ENCODE measurements at regions not wholly inside any gene's neighbourhood (a gene's known extent, or its start where the extent isn't known, plus 50 kb on each side); places are given as distances from the start of the nearest gene placed in this dataset.

GRCh38 chr14:29222671-29223268 is 456.2 kb downstream of the FOXG1 start:
- H3K4me3 Mint-ChIP-seq = no peak overlapping the region
- H3K36me3 Mint-ChIP-seq (ENCODE audit: low read depth) = peaks cover 2% of the 10 kb centered on the region
- DNase-seq (ENCODE audit: low read depth, low spot score) = no peak
- H3K27me3 Mint-ChIP-seq (ENCODE audit: low read depth) = peaks cover 44% of the 10 kb centered on the region
- H3K4me1 Mint-ChIP-seq = no peaks in the 10 kb centered on the region
- H3K27ac Mint-ChIP-seq (ENCODE audit: unreplicated experiment) = no peak overlapping the region
- no peaks in the 10 kb centered on the region for H3K9me3 Mint-ChIP-seq
- peak; percentile 61 for TF ChIP-seq CTCF (conservative IDR thresholded peaks at IDR 0.05)

- Mint-ChIP-seq H3K27ac (ENCODE audit: unreplicated experiment) (no peak overlapping the region), H3K4me1 (no peaks in the 10 kb centered on the region), H3K27me3 (ENCODE audit: low read depth) (peaks cover 45% of the 10 kb centered on the region)
These were observed 457.4 kb downstream of the FOXG1 start for GRCh38 chr14:29223947-29224346.

GRCh38 chr14:29227631-29228030 is 461.0 kb downstream of the FOXG1 start:
- no peak for DNase-seq (ENCODE audit: low read depth, low spot score)
- peaks cover 23% of the 10 kb centered on the region for H3K27me3 Mint-ChIP-seq (ENCODE audit: low read depth)
- no peak for TF ChIP-seq CTCF (conservative IDR thresholded peaks at IDR 0.05)
- no peaks in the 10 kb centered on the region for H3K4me1 Mint-ChIP-seq
- peaks cover 2% of the 10 kb centered on the region for H3K9me3 Mint-ChIP-seq
- H3K4me3 Mint-ChIP-seq = no peak overlapping the region
- H3K36me3 Mint-ChIP-seq (ENCODE audit: low read depth) = no peaks in the 10 kb centered on the region
- H3K27ac Mint-ChIP-seq (ENCODE audit: unreplicated experiment) = no peak overlapping the region

More at GRCh38 chr14:29223947-29224346, 457.4 kb downstream of the FOXG1 start:
- no peak for DNase-seq (ENCODE audit: low read depth, low spot score)
- Mint-ChIP-seq H3K9me3 (no peaks in the 10 kb centered on the region), H3K4me3 (no peak overlapping the region), H3K36me3 (ENCODE audit: low read depth) (peaks cover 2% of the 10 kb centered on the region)
- TF ChIP-seq CTCF (conservative IDR thresholded peaks at IDR 0.05) = no peak

GRCh38 chr14:29232153-29232552 is 465.6 kb downstream of the FOXG1 start:
- Mint-ChIP-seq H3K36me3 (ENCODE audit: low read depth) (no peaks in the 10 kb centered on the region), H3K27ac (ENCODE audit: unreplicated experiment) (no peak overlapping the region), H3K27me3 (ENCODE audit: low read depth) (peaks cover 5% of the 10 kb centered on the region), H3K4me1 (no peaks in the 10 kb centered on the region), H3K9me3 (peaks cover 4% of the 10 kb centered on the region), H3K4me3 (no peak overlapping the region)
- TF ChIP-seq CTCF (conservative IDR thresholded peaks at IDR 0.05) = no peak
- no peak for DNase-seq (ENCODE audit: low read depth, low spot score)

GRCh38 chr14:29232711-29233110 is 466.1 kb downstream of the FOXG1 start:
- no peak for DNase-seq (ENCODE audit: low read depth, low spot score)
- H3K27me3 Mint-ChIP-seq (ENCODE audit: low read depth) = peaks cover 5% of the 10 kb centered on the region
- no peak overlapping the region for H3K4me3 Mint-ChIP-seq
- H3K36me3 Mint-ChIP-seq (ENCODE audit: low read depth) = no peaks in the 10 kb centered on the region
- peaks cover 7% of the 10 kb centered on the region for H3K9me3 Mint-ChIP-seq
- no peak overlapping the region for H3K27ac Mint-ChIP-seq (ENCODE audit: unreplicated experiment)
- no peaks in the 10 kb centered on the region for H3K4me1 Mint-ChIP-seq
- no peak for TF ChIP-seq CTCF (conservative IDR thresholded peaks at IDR 0.05)
